Left renal pelvis (tissue), 4 donors: ENCODE measurements at regions not wholly inside any gene's neighbourhood (a gene's known extent, or its start where the extent isn't known, plus 50 kb on each side); places are given as distances from the start of the nearest gene placed in this dataset.

Source experiments
- DNase-seq, 4 donors: peaks; one replicate each; pipeline ENCODE4 v3.0.0-alpha.2; 2013; ENCODE audit warnings: low read depth in 4 of 4, low spot score in 3 of 4

DNA sequence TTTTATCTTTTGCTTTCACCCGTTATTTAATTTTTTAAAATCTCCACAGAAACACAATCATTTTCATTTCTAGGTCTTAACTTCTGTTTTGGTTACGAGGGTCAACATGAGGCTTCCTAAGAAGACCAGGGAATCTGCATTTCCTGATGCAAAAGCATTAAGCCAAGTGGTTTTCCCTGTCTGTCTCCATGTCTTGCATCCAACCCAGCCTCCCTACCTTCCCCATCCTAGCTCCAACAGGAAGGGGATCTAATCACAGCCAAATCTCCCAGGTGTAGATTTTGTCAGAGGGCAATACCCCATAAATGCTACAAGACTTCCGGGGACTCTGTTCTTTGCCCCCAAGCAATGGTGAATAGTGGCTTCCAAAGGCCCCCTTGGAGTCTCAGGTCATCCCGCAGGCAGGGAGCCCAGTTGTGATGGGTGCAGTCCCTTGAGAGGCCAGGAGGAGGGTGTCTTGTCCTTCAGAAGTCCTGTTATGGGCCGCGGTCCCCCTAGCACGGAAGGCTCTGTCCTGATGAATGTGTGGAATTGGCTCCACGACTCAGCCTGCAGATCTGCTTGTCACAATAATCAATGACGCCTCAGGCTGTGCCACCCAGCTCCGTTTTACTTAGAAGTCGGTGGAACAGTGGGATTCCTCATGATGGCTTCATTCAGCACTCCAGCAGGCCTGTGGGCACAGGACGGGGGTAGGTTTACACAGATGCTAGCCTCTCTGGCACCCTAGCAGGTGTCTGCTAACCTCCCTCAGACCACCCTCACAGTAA is 141.1 kb downstream of the RGS9 start:
- DNase-seq = peak in 3 of 4 donors; percentile 31 to 45 (median 39)

DNA sequence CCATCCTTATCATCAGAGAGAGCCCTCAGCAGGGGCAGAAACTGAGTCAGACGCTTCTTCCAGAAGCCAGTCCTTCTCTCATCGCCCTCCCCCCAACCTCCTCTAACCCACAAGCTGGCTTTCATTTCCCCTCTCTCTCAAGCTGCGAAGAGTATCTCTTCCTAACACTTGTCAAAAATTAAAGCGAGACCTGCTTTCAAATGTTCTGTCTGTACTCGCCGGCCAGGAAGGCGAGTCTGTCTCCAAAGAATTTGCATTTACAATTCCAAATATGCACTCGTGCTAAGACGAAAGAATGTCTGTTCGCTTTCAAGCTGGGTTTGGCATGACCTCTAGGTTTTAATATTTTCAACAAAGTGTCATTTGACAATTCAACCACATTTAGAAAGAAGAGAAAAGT is 140.4 kb downstream of the RGS9 start:
- no peak for DNase-seq
